ENCODE measurements at regions not wholly inside any gene's neighbourhood (a gene's known extent, or its start where the extent isn't known, plus 50 kb on each side); places are given as distances from the start of the nearest gene placed in this dataset.

GRCh38 chr2:41720331-41721251 is 327.2 kb upstream of the PKDCC start:
- Mint-ChIP-seq H3K4me1 (ENCODE audit: low read depth) (no peaks in the 10 kb centered on the region), H3K27ac (no peak overlapping the region), H3K4me3 (no peak overlapping the region), H3K27me3 (ENCODE audit: low read depth) (no peaks in the 10 kb centered on the region), H3K36me3 (ENCODE audit: insufficient read depth in 2 of 2) (no peaks in the 10 kb centered on the region), H3K9me3 (no peaks in the 10 kb centered on the region)
- no peak for DNase-seq
- ATAC-seq (replicated peaks in 1 of 2): no peak

- H3K4me3 Mint-ChIP-seq: no peak overlapping the region
- no peaks in the 10 kb centered on the region for H3K4me1 Mint-ChIP-seq (ENCODE audit: low read depth)
- ATAC-seq (replicated peaks in 1 of 2) (no peak), DNase-seq (no peak)
- no peaks in the 10 kb centered on the region for H3K27me3 Mint-ChIP-seq (ENCODE audit: low read depth)
- H3K27ac Mint-ChIP-seq: no peak overlapping the region
- H3K36me3 Mint-ChIP-seq (ENCODE audit: insufficient read depth in 2 of 2): no peaks in the 10 kb centered on the region
- H3K9me3 Mint-ChIP-seq: no peaks in the 10 kb centered on the region
These were observed 325.0 kb upstream of the PKDCC start for GRCh38 chr2:41722668-41723369.

- ATAC-seq (replicated peaks in 1 of 2): no peak
- H3K27me3 Mint-ChIP-seq (ENCODE audit: low read depth): no peaks in the 10 kb centered on the region
- H3K4me3 Mint-ChIP-seq: no peak overlapping the region
- DNase-seq: no peak
- no peaks in the 10 kb centered on the region for H3K4me1 Mint-ChIP-seq (ENCODE audit: low read depth)
- no peaks in the 10 kb centered on the region for H3K36me3 Mint-ChIP-seq (ENCODE audit: insufficient read depth in 2 of 2)
- H3K27ac Mint-ChIP-seq: no peak overlapping the region
- no peaks in the 10 kb centered on the region for H3K9me3 Mint-ChIP-seq
These were observed 324.3 kb upstream of the PKDCC start for GRCh38 chr2:41723526-41723925.

GRCh38 chr2:41724465-41724864 is 323.4 kb upstream of the PKDCC start:
- ATAC-seq (replicated peaks in 1 of 2) (no peak), DNase-seq (no peak)
- H3K36me3 Mint-ChIP-seq (ENCODE audit: insufficient read depth in 2 of 2): no peaks in the 10 kb centered on the region
- no peak overlapping the region for H3K27ac Mint-ChIP-seq
- H3K9me3 Mint-ChIP-seq: no peaks in the 10 kb centered on the region
- H3K4me1 Mint-ChIP-seq (ENCODE audit: low read depth): no peaks in the 10 kb centered on the region
- no peaks in the 10 kb centered on the region for H3K27me3 Mint-ChIP-seq (ENCODE audit: low read depth)
- H3K4me3 Mint-ChIP-seq: no peak overlapping the region

- H3K27ac Mint-ChIP-seq: no peak overlapping the region
- DNase-seq (no peak), ATAC-seq (replicated peaks in 1 of 2) (no peak)
- H3K27me3 Mint-ChIP-seq (ENCODE audit: low read depth): no peaks in the 10 kb centered on the region
- H3K36me3 Mint-ChIP-seq (ENCODE audit: insufficient read depth in 2 of 2): no peaks in the 10 kb centered on the region
- H3K4me1 Mint-ChIP-seq (ENCODE audit: low read depth): no peaks in the 10 kb centered on the region
- H3K4me3 Mint-ChIP-seq: no peak overlapping the region
- H3K9me3 Mint-ChIP-seq: no peaks in the 10 kb centered on the region
These were observed 321.9 kb upstream of the PKDCC start for GRCh38 chr2:41725901-41726300.

GRCh38 chr2:41726364-41726763 is 321.5 kb upstream of the PKDCC start:
- H3K27ac Mint-ChIP-seq: no peak overlapping the region
- no peaks in the 10 kb centered on the region for H3K9me3 Mint-ChIP-seq
- ATAC-seq (replicated peaks in 1 of 2): no peak
- H3K36me3 Mint-ChIP-seq (ENCODE audit: insufficient read depth in 2 of 2): no peaks in the 10 kb centered on the region
- no peak for DNase-seq
- H3K4me1 Mint-ChIP-seq (ENCODE audit: low read depth): no peaks in the 10 kb centered on the region
- no peak overlapping the region for H3K4me3 Mint-ChIP-seq
- H3K27me3 Mint-ChIP-seq (ENCODE audit: low read depth): no peaks in the 10 kb centered on the region

GRCh38 chr2:41727152-41727551 is 320.7 kb upstream of the PKDCC start:
- Mint-ChIP-seq H3K9me3 (no peaks in the 10 kb centered on the region), H3K27ac (no peak overlapping the region), H3K27me3 (ENCODE audit: low read depth) (no peaks in the 10 kb centered on the region), H3K4me3 (no peak overlapping the region), H3K4me1 (ENCODE audit: low read depth) (no peaks in the 10 kb centered on the region), H3K36me3 (ENCODE audit: insufficient read depth in 2 of 2) (no peaks in the 10 kb centered on the region)
- DNase-seq (no peak), ATAC-seq (replicated peaks in 1 of 2) (no peak)

GRCh38 chr2:41727711-41728110 is 320.1 kb upstream of the PKDCC start:
- Mint-ChIP-seq H3K27ac (no peak overlapping the region), H3K36me3 (ENCODE audit: insufficient read depth in 2 of 2) (no peaks in the 10 kb centered on the region), H3K4me3 (no peak overlapping the region), H3K27me3 (ENCODE audit: low read depth) (no peaks in the 10 kb centered on the region), H3K4me1 (ENCODE audit: low read depth) (no peaks in the 10 kb centered on the region), H3K9me3 (no peaks in the 10 kb centered on the region)
- DNase-seq (no peak), ATAC-seq (replicated peaks in 1 of 2) (no peak)

- Mint-ChIP-seq H3K27me3 (ENCODE audit: low read depth) (no peaks in the 10 kb centered on the region), H3K4me1 (ENCODE audit: low read depth) (no peaks in the 10 kb centered on the region), H3K4me3 (no peak overlapping the region), H3K36me3 (ENCODE audit: insufficient read depth in 2 of 2) (no peaks in the 10 kb centered on the region), H3K9me3 (no peaks in the 10 kb centered on the region), H3K27ac (no peak overlapping the region)
- DNase-seq: no peak
- ATAC-seq (replicated peaks in 1 of 2): no peak
These were observed 319.0 kb upstream of the PKDCC start for GRCh38 chr2:41728788-41729338.

GRCh38 chr2:41729800-41730364 is 317.9 kb upstream of the PKDCC start:
- H3K9me3 Mint-ChIP-seq: no peaks in the 10 kb centered on the region
- no peak for DNase-seq
- H3K36me3 Mint-ChIP-seq (ENCODE audit: insufficient read depth in 2 of 2): no peaks in the 10 kb centered on the region
- H3K4me1 Mint-ChIP-seq (ENCODE audit: low read depth): no peaks in the 10 kb centered on the region
- no peak overlapping the region for H3K4me3 Mint-ChIP-seq
- no peaks in the 10 kb centered on the region for H3K27me3 Mint-ChIP-seq (ENCODE audit: low read depth)
- no peak overlapping the region for H3K27ac Mint-ChIP-seq
- ATAC-seq (replicated peaks in 1 of 2): no peak

GRCh38 chr2:41735006-41735405 is 312.8 kb upstream of the PKDCC start:
- H3K9me3 Mint-ChIP-seq: no peaks in the 10 kb centered on the region
- no peak for ATAC-seq (replicated peaks in 1 of 2)

GRCh38 chr2:41735476-41735875 is 312.3 kb upstream of the PKDCC start:
- Mint-ChIP-seq H3K27me3 (ENCODE audit: low read depth) (peaks cover 18% of the 10 kb centered on the region), H3K27ac (no peak overlapping the region), H3K4me3 (no peak overlapping the region), H3K4me1 (ENCODE audit: low read depth) (no peaks in the 10 kb centered on the region), H3K36me3 (ENCODE audit: insufficient read depth in 2 of 2) (no peaks in the 10 kb centered on the region), H3K9me3 (no peaks in the 10 kb centered on the region)
- DNase-seq (no peak), ATAC-seq (replicated peaks in 1 of 2) (no peak)

More at GRCh38 chr2:41735006-41735405, 312.8 kb upstream of the PKDCC start:
- H3K4me3 Mint-ChIP-seq: no peak overlapping the region
- no peak overlapping the region for H3K27ac Mint-ChIP-seq
- peaks cover 18% of the 10 kb centered on the region for H3K27me3 Mint-ChIP-seq (ENCODE audit: low read depth)
- no peak for DNase-seq
- H3K4me1 Mint-ChIP-seq (ENCODE audit: low read depth): no peaks in the 10 kb centered on the region
- no peaks in the 10 kb centered on the region for H3K36me3 Mint-ChIP-seq (ENCODE audit: insufficient read depth in 2 of 2)

GRCh38 chr2:41736105-41736567 is 311.7 kb upstream of the PKDCC start:
- no peak overlapping the region for H3K4me3 Mint-ChIP-seq
- DNase-seq (no peak), ATAC-seq (replicated peaks in 1 of 2) (peak in 1 of 2 donors; percentile 76)
- peaks cover 18% of the 10 kb centered on the region for H3K27me3 Mint-ChIP-seq (ENCODE audit: low read depth)
- no peak overlapping the region for H3K27ac Mint-ChIP-seq
- no peaks in the 10 kb centered on the region for H3K9me3 Mint-ChIP-seq
- H3K36me3 Mint-ChIP-seq (ENCODE audit: insufficient read depth in 2 of 2): no peaks in the 10 kb centered on the region
- no peaks in the 10 kb centered on the region for H3K4me1 Mint-ChIP-seq (ENCODE audit: low read depth)

Data from activated T-cell treated with anti-CD3 and anti-CD28 coated beads, Interleukin-2, amount 50 U/mL, for 72 hours (primary cell).